NCI-H1105 (cell line): ENCODE measurements at regions not wholly inside any gene's neighbourhood (a gene's known extent, or its start where the extent isn't known, plus 50 kb on each side); places are given as distances from the start of the nearest gene placed in this dataset.
"Not testable (repeated sequence)": the region's sequence is repeated elsewhere in the genome, so short reads cannot be mapped to it uniquely, and the experiment has no call there.

Source experiments
- DNase-seq: peaks from one replicate; lab custom pipeline; 2025; lab: John Stamatoyannopoulos, UW

GRCh38 chr5:89724379-89725095 lies 685.0 kb downstream of the CETN3 start:
- DNase-seq: no peak

DNA sequence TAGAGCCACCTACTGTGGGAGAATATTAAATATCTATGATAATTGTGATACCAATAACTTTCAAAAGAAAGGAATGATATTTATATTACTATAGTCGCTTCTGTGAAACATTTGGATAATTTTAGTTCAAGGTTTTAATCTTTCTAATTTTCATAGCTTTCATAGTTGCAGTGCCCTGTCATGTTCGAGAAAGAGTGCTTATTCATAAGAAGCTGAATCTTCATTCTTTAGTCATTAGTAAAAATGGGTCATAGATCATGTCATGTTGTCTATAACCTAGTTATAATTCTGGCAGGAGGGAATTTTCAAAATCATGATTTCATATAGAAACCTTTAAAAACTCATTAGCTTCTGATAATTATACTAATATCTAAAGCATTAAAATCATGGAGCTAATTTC lies 685.6 kb downstream of the CETN3 start:
- DNase-seq: no peak

GRCh38 chr5:89722538-89722937 lies 687.0 kb downstream of the CETN3 start:
- no peak for DNase-seq

DNA sequence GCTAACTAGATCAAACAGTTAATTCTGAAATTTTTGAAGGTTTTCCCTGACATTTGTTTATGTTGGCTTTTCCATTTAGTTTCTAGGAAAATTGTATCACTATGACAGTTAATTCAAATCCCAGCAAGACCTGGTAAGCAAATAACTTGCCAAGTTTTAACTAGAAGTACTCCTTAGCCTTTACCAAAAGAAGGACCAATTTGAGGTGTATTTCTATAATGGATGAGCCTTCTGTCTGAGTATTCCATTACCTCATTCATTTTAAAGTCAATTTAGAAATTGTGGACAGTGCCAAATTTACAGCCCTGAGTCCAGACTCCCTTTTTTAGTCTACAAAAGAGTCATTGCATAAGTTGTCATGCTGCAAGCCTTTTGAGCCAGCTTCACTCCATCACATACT lies 687.6 kb downstream of the CETN3 start:
- no peak for DNase-seq

- DNase-seq: no peak
Observed at GRCh38 chr5:89721353-89721752, 688.2 kb downstream of the CETN3 start.

GRCh38 chr5:89712134-89712700 lies 697.3 kb downstream of the CETN3 start:
- DNase-seq: no peak

DNA sequence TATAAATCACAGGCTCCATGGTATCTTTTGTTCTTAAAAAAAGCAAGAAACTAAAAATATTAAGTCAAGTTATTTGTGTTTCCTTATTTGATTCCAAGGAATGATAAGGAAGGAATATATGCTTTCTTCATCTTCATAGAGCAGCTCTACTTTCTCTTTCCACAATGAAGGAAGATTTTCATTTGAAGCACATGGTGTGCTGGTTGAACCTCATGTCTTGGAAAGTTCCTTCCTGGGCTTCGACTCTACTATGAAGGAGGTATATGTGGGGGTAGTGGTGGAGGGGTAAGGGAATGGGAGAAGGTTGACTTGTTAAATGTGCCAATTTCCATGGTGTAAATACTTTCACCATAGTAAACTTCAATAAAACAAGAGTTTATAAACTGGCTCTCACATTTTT lies 698.0 kb downstream of the CETN3 start:
- DNase-seq: no peak

DNA sequence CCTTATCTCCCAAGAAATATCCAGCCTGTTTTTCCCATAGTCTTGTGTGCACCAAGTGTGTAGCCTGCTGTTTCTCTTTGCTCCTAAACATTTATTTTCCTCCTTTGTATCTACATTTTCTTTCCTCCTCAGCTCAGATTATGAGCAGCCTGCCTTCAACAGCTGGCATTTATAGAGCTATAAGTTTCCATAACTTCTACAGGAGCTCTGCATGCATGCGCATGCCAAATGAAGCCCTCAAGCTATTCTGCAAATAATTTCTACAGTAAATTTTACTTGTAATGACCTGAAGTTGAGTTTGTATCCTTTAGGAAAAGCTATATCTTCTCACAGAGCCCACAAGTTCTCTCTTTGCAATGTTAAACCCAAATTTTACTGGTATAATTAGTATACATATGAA lies 699.5 kb downstream of the CETN3 start:
- DNase-seq: no peak

DNA sequence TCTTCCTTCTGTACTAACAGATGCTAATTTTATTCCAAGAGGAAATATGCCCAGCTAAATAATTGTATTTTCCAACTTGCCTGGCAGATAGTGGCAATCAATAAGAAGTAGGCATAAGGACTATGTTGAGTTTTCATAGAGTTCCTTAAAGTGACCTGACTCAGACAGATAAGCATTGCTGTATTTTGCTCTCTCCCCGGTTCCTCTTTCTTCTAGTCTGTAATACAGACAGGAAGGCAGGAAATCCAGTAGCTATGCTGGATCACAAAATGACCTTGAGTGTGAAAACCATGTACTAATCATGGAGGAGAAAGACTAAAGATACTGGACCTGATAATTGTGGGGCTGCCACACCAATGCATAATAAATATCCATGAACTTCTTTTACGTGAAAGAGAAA lies 701.7 kb downstream of the CETN3 start:
- DNase-seq: no peak

- DNase-seq: no peak
Observed at GRCh38 chr5:89706731-89707130, 702.8 kb downstream of the CETN3 start.

DNA sequence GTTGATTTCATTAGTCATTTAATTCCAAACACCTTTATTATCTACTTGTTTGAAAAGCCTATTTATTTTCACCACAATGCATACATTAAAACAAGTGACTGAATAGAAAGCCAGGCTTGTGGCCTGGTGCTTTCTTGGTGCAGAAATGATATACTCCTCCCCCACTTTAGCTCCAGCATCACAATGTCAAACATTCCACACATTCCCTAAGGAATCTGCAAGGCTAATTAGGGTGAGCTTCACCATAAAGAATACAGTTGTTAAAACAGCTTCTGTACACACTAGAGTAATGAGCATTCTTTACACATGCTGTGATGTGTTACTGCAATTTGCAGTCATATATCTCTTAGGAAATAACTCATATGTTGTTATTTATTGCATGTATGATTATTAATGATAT lies 705.7 kb downstream of the CETN3 start:
- DNase-seq: no peak

DNA sequence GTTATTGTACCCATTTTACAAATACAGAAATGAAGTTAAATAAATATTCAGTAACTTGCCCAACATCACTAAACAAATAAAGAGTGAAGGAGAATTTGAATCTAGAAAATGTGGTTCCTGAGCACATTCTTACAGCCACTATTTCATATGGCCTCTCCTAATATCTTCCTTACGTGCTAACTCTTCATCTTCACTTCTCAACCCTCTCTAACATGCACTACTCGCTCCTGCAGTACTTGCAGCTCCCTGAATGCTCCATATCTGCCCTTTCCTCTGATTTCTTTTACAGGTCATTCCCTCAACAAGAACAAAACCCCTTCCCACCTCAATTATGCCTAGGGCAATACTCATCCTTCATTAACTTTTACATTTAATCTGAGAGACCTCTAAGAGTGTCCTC lies 711.5 kb downstream of the CETN3 start:
- DNase-seq: no peak

GRCh38 chr5:89697581-89697980 lies 712.0 kb downstream of the CETN3 start:
- DNase-seq: no peak

GRCh38 chr5:89695371-89695770 lies 714.2 kb downstream of the CETN3 start:
- DNase-seq: no peak

DNA sequence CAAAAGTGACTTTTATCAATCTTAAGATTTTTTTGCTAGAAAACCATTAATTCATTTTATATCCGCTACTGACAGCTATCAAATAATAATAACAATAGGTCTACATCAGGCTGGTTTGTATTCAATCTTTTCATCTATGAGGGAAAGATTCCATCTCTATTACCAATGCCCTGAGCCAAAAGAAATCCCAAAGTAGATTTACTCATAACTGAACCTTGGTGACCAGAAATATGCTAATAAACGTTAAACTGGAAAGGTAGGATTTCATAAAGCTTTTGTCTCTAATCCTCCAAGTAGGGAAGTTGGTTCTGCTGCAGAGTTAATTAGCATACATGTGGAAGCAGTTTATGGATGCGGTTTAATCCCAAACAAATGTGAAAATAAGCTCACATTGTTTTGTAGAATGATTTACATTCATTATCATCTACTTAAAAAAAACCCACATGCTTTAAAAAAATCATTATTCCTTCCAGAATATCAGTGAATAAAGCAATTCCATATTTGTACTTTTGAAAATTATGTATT lies 715.5 kb downstream of the CETN3 start:
- DNase-seq: no peak

DNA sequence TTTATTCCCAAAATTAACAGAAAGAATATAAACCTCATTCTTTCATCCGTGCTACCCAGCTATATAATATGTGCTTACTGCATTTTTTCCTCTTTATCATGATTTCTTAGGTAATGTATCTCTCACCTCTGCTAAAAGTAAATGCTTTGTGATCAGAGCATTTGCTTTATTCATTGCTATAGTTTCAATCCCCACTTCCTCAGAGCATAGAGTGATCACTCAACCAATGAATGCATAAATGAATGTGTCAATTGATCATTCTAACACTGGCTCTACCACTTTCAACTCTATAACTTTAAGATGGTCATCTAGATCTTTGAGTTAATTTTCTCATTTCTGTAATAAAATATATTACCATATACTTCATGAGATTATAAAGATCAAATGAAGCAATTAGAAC lies 719.2 kb downstream of the CETN3 start:
- DNase-seq: no peak

DNA sequence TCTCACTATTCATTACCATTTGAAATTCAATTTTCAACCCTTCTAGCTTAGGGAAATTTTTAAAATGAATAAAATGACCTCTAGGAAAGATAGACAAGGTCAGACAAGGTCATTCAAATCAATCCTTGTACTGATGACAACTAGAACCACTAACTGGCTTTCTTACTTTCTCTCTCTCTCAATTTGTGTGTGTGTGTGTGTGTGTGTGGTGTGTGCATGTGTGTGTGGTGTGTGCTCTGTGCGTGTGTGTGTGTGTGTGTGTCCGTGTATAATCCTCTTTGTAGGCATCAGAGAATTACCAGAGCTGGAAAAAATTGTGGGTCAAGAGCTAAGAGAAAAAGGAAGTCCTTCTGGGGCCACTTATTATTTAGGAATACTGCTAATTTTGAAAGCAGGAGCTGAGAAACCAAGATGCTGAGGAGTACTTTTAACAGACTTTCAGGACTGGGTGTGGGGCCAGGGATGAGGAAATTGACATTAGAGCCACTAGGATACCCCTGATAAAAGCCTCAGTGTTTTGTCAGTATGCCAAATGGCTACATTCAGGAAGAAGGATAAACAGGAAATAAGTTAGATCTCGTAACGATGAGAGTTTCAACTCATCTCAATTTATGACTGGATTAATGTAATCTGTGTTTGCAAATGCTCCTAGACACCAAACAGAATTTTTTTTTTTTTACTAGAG lies 723.3 kb downstream of the CETN3 start:
- no peak for DNase-seq

DNA sequence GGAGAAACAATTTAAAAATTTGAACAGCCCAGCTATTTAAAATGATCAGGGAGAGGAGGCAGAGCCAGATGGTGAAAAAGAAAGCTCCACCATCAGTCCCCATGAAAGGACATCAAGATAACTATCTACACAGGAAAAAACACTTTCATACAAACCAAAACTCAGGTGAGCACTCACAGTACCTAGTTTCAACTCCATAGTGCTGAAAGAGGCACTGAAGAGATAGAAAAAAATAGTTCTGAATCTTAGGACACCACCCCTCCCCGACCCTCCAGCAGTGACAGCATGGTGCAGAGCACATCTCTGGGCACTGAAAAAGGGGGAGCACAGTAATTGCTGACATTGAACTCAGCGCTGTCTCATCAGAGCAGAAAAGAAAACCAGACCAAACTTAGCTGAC lies 732.9 kb downstream of the CETN3 start:
- DNase-seq: no peak

GRCh38 chr5:89673019-89673418 lies 736.5 kb downstream of the CETN3 start:
- no peak for DNase-seq

DNA sequence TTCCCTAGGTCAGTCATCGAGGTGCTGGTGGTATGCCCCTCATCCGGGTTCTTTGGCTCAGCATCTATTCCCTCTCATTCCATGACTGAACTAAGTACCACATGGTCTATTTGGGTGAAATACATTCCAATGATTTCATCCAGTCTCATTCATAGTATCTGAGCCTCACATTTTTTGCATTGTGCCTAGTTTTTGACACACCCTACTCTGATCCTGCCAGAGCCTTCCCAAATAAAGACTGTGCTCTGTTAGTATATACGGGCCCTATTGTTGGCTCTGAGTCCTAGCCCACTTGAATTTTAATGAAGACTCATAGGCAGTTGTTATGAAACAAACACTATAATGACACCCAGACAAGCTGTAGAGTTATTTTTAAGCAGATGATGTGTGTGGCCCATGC lies 740.7 kb downstream of the CETN3 start:
- no peak for DNase-seq

DNA sequence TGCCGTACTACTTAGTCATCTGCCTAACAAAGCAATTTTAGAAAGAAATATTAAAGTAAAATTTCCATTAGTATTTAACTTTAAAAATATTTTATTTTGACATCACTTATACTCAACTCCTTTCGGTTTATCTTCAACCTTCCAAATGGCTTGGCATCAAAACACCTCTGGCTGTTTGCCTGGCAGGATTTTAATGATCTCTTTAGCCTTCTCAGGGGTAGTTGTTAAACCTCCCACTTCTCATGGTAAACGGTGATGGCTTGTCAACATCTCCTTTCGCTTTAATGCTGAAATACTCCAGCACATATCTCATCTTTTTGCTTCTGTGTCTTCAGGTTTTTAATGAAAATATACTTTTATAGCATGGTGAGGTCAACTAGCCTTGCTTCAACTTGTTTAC lies 747.1 kb downstream of the CETN3 start:
- DNase-seq: no peak

GRCh38 chr5:89638871-89639270 lies 755.9 kb upstream of the MEF2C start:
- DNase-seq: no peak

GRCh38 chr5:89634176-89634575 lies 751.2 kb upstream of the MEF2C start:
- DNase-seq: not testable (repeated sequence)
